Activated CD4-positive, alpha-beta T cell treated with anti-CD3 and anti-CD28 coated beads, Interleukin-2, amount 50 U/mL, for 48 hours (primary cell): ENCODE measurements at regions not wholly inside any gene's neighbourhood (a gene's known extent, or its start where the extent isn't known, plus 50 kb on each side); places are given as distances from the start of the nearest gene placed in this dataset.

Experiments used
- DNase-seq, 2 experiments: peaks; one replicate each; pipeline ENCODE4 v3.0.0-alpha.2; 2020

- no peak for DNase-seq
Observed at GRCh38 chr9:14517154-14517906, 175.9 kb downstream of the ZDHHC21 start.

GRCh38 chr9:14516656-14517055 lies 176.6 kb downstream of the ZDHHC21 start:
- no peak for DNase-seq

- DNase-seq, result no peak
Observed at GRCh38 chr9:14515571-14516198, 177.5 kb downstream of the ZDHHC21 start.

- DNase-seq, result no peak
Observed at GRCh38 chr9:14515049-14515448, 178.2 kb downstream of the ZDHHC21 start.

- DNase-seq, result no peak
Observed at GRCh38 chr9:14512942-14513341, 180.3 kb downstream of the ZDHHC21 start.

GRCh38 chr9:14511452-14511851 lies 181.8 kb downstream of the ZDHHC21 start:
- DNase-seq, result no peak

GRCh38 chr9:14508884-14509283 lies 184.3 kb downstream of the ZDHHC21 start:
- no peak for DNase-seq

- no peak for DNase-seq
Observed at GRCh38 chr9:14501366-14501765, 187.4 kb upstream of the NFIB start.

- DNase-seq, result no peak
Observed at GRCh38 chr9:14500705-14501104, 186.8 kb upstream of the NFIB start.

GRCh38 chr9:14499976-14500375 lies 186.0 kb upstream of the NFIB start:
- no peak for DNase-seq

GRCh38 chr9:14498824-14499223 lies 184.9 kb upstream of the NFIB start:
- no peak for DNase-seq

- DNase-seq, result no peak
Observed at GRCh38 chr9:14497476-14497875, 183.5 kb upstream of the NFIB start.

GRCh38 chr9:14488421-14489190 lies 174.7 kb upstream of the NFIB start:
- DNase-seq, result no peak

- DNase-seq, result no peak
Observed at GRCh38 chr9:14487547-14488185, 173.7 kb upstream of the NFIB start.

GRCh38 chr9:14485366-14485765 lies 171.4 kb upstream of the NFIB start:
- DNase-seq, result no peak

GRCh38 chr9:14482856-14483255 lies 168.9 kb upstream of the NFIB start:
- no peak for DNase-seq

GRCh38 chr9:14480526-14480925 lies 166.6 kb upstream of the NFIB start:
- DNase-seq, result no peak

GRCh38 chr9:14479163-14479560 lies 165.2 kb upstream of the NFIB start:
- DNase-seq, result no peak

GRCh38 chr9:14478175-14479162 lies 164.5 kb upstream of the NFIB start:
- DNase-seq, result no peak

GRCh38 chr9:14471041-14471440 lies 157.1 kb upstream of the NFIB start:
- DNase-seq, result no peak

- DNase-seq, result no peak
Observed at GRCh38 chr9:14467675-14468374, 153.9 kb upstream of the NFIB start.

- DNase-seq, result no peak
Observed at GRCh38 chr9:14466828-14467227, 152.9 kb upstream of the NFIB start.
